ENCODE measurements at regions not wholly inside any gene's neighbourhood (a gene's known extent, or its start where the extent isn't known, plus 50 kb on each side); places are given as distances from the start of the nearest gene placed in this dataset.

DNA sequence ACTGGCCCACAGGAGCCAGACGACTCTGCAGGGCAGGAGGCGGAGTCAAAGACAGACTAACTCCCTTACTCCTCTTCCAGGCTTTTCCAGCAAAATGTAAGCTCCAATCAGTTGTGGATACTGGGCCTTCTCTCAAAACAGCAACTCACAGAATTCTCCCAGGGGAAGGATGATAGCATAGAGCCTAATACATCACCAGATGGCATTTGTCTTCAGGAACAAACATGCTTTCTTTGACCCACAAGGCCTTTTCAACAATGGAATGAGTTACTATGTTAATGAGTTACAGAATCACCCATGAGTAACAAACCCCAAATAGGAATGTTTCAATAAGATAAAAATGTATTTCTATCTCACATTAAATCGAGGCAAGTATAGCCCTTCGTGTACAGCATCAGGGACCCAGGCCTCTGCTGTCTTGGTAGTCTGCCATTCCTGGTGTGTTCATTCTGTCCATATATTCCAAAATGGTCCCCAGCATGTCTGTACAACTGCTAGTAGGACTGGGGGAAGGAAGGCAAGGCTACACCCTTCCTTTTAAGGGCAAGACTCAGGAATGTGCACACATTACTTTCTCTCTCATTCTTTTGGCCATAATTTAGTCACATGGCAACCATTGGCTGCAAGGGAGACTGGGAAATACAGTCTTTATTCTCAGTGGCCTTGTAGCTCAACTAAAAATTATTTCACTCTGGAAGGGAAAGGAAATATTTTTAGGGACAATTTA lies 76.4 kb downstream of the BOD1L2 start:
- no peaks in the 10 kb centered on the region for H3K36me3 Mint-ChIP-seq
- TF ChIP-seq, protein P1, sequence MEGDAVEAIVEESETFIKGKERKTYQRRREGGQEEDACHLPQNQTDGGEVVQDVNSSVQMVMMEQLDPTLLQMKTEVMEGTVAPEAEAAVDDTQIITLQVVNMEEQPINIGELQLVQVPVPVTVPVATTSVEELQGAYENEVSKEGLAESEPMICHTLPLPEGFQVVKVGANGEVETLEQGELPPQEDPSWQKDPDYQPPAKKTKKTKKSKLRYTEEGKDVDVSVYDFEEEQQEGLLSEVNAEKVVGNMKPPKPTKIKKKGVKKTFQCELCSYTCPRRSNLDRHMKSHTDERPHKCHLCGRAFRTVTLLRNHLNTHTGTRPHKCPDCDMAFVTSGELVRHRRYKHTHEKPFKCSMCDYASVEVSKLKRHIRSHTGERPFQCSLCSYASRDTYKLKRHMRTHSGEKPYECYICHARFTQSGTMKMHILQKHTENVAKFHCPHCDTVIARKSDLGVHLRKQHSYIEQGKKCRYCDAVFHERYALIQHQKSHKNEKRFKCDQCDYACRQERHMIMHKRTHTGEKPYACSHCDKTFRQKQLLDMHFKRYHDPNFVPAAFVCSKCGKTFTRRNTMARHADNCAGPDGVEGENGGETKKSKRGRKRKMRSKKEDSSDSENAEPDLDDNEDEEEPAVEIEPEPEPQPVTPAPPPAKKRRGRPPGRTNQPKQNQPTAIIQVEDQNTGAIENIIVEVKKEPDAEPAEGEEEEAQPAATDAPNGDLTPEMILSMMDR (conservative IDR thresholded peaks at IDR 0.05) = no peak
- no peak for DNase-seq (ENCODE audit: extremely low spot score, unreplicated experiment)
- H3K4me3 Mint-ChIP-seq = no peak overlapping the region
- no peak overlapping the region for H3K27ac Mint-ChIP-seq
- H3K9me3 Mint-ChIP-seq = no peaks in the 10 kb centered on the region
- H3K4me1 Mint-ChIP-seq (ENCODE audit: unreplicated experiment) = peaks cover 4% of the 10 kb centered on the region
- peaks cover 3% of the 10 kb centered on the region for H3K27me3 Mint-ChIP-seq

DNA sequence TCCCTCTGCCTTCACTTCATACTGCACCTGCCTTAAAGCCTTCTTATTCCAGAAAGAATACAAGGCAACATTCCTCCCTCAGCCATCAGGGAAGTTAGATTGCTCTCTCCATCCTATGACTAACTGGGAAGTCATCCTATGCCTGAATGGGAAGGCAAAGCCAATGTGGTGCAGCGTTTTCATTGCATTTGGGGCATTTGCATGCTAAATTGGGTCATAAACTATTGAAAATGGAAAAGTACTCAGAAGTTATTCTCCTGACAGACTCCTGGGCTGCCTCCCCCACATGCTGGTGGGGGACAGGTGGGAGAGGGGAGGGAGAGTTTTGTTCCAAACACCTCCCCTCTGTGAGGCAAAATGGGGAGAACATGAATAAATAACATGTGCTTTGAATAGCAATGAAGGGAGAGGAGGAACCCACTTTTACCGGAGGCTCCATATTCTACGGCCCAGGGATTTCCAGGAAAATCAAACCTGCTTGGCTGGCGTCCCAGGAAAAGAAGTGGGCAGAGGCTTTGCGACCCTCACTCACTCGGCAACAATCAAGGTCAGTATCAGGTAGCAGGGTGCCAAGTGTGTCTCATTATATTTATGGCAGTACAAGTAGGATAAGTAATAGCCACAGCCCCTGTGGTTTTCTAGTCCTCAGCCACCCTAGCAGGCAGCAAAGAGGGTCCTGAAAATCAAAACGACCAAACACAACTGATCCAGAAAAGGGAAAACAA lies 84.1 kb downstream of the BOD1L2 start:
- no peak overlapping the region for H3K4me3 Mint-ChIP-seq
- DNase-seq (ENCODE audit: extremely low spot score, unreplicated experiment) = no peak
- no peaks in the 10 kb centered on the region for H3K36me3 Mint-ChIP-seq
- TF ChIP-seq, protein P1 (conservative IDR thresholded peaks at IDR 0.05) = no peak
- no peaks in the 10 kb centered on the region for H3K4me1 Mint-ChIP-seq (ENCODE audit: unreplicated experiment)
- no peaks in the 10 kb centered on the region for H3K9me3 Mint-ChIP-seq
- H3K27me3 Mint-ChIP-seq = peaks cover 12% of the 10 kb centered on the region
- H3K27ac Mint-ChIP-seq = no peak overlapping the region

DNA sequence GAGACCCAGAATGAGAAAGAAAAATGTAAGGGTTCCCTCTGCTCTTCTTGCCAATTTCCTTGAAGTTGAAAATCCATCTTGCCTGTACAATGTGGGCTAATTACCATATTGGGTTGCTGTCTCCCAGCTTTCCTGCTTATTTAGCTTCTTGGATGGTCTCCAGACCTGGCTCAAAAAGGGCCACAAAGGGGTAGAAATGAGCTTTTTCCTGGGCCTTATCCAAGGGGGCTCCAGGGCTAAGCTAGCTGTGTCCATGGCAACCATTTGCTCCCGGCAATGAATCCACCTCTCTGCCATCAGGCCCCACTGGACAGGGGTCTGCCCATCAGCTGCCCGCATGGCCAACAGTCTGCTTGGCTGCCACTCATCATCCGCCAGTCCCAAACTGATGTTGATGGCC lies 85.0 kb downstream of the BOD1L2 start:
- Mint-ChIP-seq H3K27ac (no peak overlapping the region), H3K36me3 (no peaks in the 10 kb centered on the region), H3K9me3 (no peaks in the 10 kb centered on the region), H3K4me1 (ENCODE audit: unreplicated experiment) (no peaks in the 10 kb centered on the region), H3K27me3 (peaks cover 12% of the 10 kb centered on the region), H3K4me3 (no peak overlapping the region)
- DNase-seq (ENCODE audit: extremely low spot score, unreplicated experiment) = no peak
- TF ChIP-seq, protein P1 (conservative IDR thresholded peaks at IDR 0.05) = no peak

DNA sequence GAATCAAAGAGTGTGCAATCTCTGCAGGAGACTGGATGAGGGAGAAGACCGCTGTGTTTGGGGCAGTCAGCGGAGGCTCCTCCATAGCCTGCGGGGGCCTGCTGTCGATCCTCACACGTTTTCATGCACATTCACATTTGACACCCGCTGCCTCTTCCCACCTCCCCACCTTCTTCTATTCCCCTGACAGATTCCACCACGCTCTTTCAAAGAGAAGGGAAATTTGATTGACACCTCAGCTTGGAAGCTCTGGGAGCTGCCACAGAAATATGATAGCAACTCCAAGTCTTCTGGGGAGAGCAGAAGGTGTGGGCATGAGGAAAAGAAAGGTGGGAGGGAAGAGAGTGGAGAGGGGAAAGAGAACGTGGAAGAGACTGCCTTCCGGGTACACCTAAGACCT lies 87.5 kb downstream of the BOD1L2 start:
- TF ChIP-seq, protein P1 (conservative IDR thresholded peaks at IDR 0.05) = no peak
- no peak overlapping the region for H3K4me3 Mint-ChIP-seq
- no peak overlapping the region for H3K27ac Mint-ChIP-seq
- H3K4me1 Mint-ChIP-seq (ENCODE audit: unreplicated experiment) = no peaks in the 10 kb centered on the region
- peaks cover 15% of the 10 kb centered on the region for H3K27me3 Mint-ChIP-seq
- H3K9me3 Mint-ChIP-seq = no peaks in the 10 kb centered on the region
- no peaks in the 10 kb centered on the region for H3K36me3 Mint-ChIP-seq
- no peak for DNase-seq (ENCODE audit: extremely low spot score, unreplicated experiment)

GRCh38 chr18:57241869-57242268 lies 95.0 kb downstream of the BOD1L2 start:
- Mint-ChIP-seq H3K9me3 (no peaks in the 10 kb centered on the region), H3K27ac (no peak overlapping the region)

More at GRCh38 chr18:57241869-57242268, 95.0 kb downstream of the BOD1L2 start:
- TF ChIP-seq, protein P1 (conservative IDR thresholded peaks at IDR 0.05) = no peak
- no peaks in the 10 kb centered on the region for H3K4me1 Mint-ChIP-seq (ENCODE audit: unreplicated experiment)
- peaks cover 35% of the 10 kb centered on the region for H3K27me3 Mint-ChIP-seq
- H3K36me3 Mint-ChIP-seq = no peaks in the 10 kb centered on the region
- DNase-seq (ENCODE audit: extremely low spot score, unreplicated experiment) = no peak
- no peak overlapping the region for H3K4me3 Mint-ChIP-seq

Data from type B pancreatic cell (in vitro differentiated cells).